ENCODE measurements at regions not wholly inside any gene's neighbourhood (a gene's known extent, or its start where the extent isn't known, plus 50 kb on each side); places are given as distances from the start of the nearest gene placed in this dataset.

GRCh38 chr1:173302890-173303829 is 96.0 kb upstream of the TNFSF4 start:
- Mint-ChIP-seq H3K27me3 (ENCODE audit: low read depth, poor library complexity) (no peaks in the 10 kb centered on the region), H3K27ac (peak overlapping the region; percentile 23), H3K4me3 (no peak overlapping the region), H3K9me3 (no peaks in the 10 kb centered on the region), H3K36me3 (ENCODE audit: low read depth) (no peaks in the 10 kb centered on the region), H3K4me1 (peaks cover 13% of the 10 kb centered on the region)
- DNase-seq: no peak
- TF ChIP-seq CTCF (IDR thresholded peaks at IDR 0.05): no peak

DNA sequence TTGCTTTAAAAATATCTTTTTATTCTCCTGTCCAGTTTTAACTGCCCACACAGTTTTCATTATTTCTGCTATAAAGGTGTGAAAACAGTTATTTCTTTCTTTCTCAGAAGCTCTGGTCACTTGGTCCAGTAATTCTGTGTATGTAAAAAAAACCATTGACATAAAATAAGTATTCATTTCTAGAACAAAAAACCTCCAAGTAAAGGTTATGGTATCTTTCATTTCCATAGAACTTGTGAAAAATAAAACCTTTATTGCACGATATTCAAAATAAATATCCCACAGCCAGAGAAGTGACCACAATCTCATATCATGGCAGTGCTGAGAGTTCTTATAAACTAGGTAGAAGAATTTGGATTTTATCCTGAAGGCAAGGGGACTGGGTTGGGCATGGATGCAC is 96.9 kb upstream of the TNFSF4 start:
- peaks cover 8% of the 10 kb centered on the region for H3K4me1 Mint-ChIP-seq

GRCh38 chr1:173304529-173305227 is 97.5 kb upstream of the TNFSF4 start:
- H3K4me3 Mint-ChIP-seq: no peak overlapping the region
- H3K9me3 Mint-ChIP-seq: no peaks in the 10 kb centered on the region
- no peak overlapping the region for H3K27ac Mint-ChIP-seq

More for the DNA sequence above, 96.9 kb upstream of the TNFSF4 start:
- no peak for DNase-seq
- TF ChIP-seq CTCF (IDR thresholded peaks at IDR 0.05): no peak
- H3K4me3 Mint-ChIP-seq: no peak overlapping the region
- no peaks in the 10 kb centered on the region for H3K36me3 Mint-ChIP-seq (ENCODE audit: low read depth)
- no peak overlapping the region for H3K27ac Mint-ChIP-seq
- H3K9me3 Mint-ChIP-seq: no peaks in the 10 kb centered on the region
- no peaks in the 10 kb centered on the region for H3K27me3 Mint-ChIP-seq (ENCODE audit: low read depth, poor library complexity)

DNA sequence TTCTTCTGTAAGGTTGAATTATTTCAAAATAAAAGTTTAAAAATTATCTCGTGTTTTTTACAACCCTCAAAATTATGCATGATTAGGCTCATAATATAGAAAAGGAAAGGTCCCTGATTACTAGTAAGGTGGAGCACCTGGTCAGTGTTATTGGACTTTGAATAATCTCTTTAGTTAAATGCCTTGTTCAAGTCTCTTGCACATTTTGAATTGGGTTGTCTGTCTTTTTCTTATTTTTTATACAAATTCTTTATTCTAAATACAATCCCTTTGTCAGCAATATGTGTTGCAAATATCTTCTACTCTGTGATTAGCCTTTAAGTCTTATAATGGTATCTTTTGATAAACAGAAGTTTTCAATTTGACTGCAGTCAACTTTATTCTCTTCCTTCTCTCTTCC is 100.7 kb upstream of the TNFSF4 start:
- TF ChIP-seq CTCF (IDR thresholded peaks at IDR 0.05): no peak
- Mint-ChIP-seq H3K27me3 (ENCODE audit: low read depth, poor library complexity) (no peaks in the 10 kb centered on the region), H3K4me3 (no peak overlapping the region), H3K36me3 (ENCODE audit: low read depth) (no peaks in the 10 kb centered on the region), H3K4me1 (peaks cover 7% of the 10 kb centered on the region), H3K9me3 (no peaks in the 10 kb centered on the region), H3K27ac (no peak overlapping the region)
- DNase-seq: no peak

More at GRCh38 chr1:173304529-173305227, 97.5 kb upstream of the TNFSF4 start:
- Mint-ChIP-seq H3K27me3 (ENCODE audit: low read depth, poor library complexity) (no peaks in the 10 kb centered on the region), H3K4me1 (peaks cover 8% of the 10 kb centered on the region), H3K36me3 (ENCODE audit: low read depth) (no peaks in the 10 kb centered on the region)
- no peak for DNase-seq
- no peak for TF ChIP-seq CTCF (IDR thresholded peaks at IDR 0.05)

DNA sequence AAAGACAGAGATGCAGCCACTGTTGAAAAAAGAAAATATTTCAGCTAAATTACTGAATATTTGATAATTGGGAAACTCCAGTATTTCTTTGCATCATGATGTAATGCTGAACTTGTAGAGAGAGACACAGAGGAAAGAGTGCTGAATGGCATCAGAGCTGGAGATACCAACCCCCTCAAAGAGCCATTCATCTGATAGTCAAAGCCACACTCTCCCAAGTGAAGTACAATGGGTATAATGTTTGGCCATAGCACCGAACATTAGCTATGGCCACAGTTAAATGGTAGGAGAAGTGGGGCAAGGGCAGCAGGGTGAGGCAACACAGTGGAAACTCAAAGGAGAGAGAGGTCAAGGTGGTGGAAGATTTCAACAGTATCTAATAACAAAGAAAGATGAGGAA is 107.5 kb upstream of the TNFSF4 start:
- no peak for DNase-seq
- Mint-ChIP-seq H3K4me3 (no peak overlapping the region), H3K27ac (no peak overlapping the region), H3K9me3 (no peaks in the 10 kb centered on the region), H3K27me3 (ENCODE audit: low read depth, poor library complexity) (peaks cover 3% of the 10 kb centered on the region), H3K36me3 (ENCODE audit: low read depth) (no peaks in the 10 kb centered on the region), H3K4me1 (no peaks in the 10 kb centered on the region)
- TF ChIP-seq CTCF (IDR thresholded peaks at IDR 0.05): no peak

Data from nephron progenitor cell (in vitro differentiated cells).